GM19239 (cell line): ENCODE measurements at regions not wholly inside any gene's neighbourhood (a gene's known extent, or its start where the extent isn't known, plus 50 kb on each side); places are given as distances from the start of the nearest gene placed in this dataset.

ENCODE experiments used
- DNase-seq: peaks from one replicate; pipeline ENCODE4 v3.0.0; 2011; ENCODE audit warnings: low spot score; ENCODE audit not compliant: insufficient read length
- FAIRE-seq: peaks from 2 replicates; lab custom pipeline; 2011; peaks lifted over from hg19 to GRCh38; lab: Jason Lieb, UNC

DNA sequence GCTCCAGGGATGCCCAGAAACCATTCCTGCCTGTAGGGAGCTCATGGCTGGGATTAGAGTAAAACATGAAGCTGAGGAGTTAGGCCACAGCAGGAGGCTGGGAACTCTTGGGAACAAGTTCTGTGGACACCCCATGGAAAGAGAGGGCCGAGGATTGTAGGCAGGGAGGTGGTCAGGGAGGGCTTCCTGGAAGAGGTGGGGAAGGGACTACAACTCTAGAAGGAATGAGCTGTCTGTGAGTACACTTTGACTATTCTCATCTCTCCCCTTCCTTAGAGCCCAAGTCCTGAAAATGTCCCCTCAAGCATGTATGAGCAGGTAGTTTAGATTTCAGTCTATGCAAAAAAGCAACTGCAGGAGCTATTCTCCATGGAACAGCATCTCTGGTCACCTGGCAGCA lies 139.9 kb upstream of the GLI2 start:
- no peak for DNase-seq
- FAIRE-seq: no peak

DNA sequence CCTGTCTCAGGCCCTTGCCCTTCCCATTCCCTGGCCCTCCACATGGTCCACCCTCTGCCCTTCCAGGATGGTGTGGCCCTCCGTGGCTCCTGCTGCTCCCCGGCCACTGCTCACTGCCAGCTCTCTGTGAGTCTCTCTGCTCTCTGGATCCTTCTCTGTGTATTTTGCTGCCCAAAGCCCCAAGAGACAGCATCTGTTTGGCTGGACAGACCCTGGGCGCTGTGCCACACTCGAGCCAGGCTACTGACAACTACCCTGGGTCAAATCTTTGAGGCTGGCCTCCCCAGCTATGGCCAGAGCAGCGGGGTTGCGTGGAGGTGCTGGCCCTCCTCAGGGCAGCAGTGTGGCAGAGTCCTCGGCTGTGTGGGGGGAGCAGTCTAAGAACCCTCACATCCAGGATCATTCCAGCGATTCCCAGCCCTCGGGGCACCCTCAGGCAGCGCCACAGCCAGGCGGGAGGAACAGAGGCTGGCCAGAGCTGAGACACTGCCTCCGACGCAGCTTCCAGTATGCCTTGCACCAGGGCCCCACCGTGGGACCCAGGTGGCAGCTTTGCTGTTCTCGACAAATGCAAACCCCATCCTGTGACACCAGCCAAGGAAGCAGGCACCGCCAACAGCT lies 139.4 kb upstream of the GLI2 start:
- no peak for FAIRE-seq
- DNase-seq: no peak

DNA sequence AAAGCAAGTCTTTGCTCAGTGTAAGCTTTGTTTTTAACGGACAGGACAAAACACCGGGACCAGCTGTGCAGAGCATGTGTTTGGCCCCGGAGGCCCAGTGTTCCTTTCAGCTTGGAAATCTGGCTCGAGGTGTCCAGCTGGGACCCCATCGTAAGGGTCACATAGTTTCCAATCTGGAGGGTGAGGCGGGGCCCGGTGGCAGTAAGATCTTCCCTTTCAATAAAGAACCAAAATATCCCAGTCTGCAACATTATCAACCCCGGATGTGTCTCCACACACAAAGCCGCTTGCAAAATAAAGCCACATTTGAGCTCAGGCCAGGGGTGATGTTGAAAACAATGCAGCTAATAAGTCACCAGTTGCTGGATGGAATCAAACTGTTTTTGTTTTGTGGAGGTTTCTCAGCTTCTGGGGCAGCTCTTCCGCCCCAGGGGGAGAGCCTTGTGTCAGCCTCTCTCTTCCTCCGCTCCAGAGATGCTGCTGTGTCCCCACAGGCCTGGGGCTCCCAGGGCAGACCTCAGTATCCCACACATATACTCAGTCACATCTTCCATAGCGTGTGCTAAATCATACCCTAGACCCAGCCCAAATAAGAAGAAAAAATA lies 138.6 kb upstream of the GLI2 start:
- DNase-seq (no peak), FAIRE-seq (no peak)

DNA sequence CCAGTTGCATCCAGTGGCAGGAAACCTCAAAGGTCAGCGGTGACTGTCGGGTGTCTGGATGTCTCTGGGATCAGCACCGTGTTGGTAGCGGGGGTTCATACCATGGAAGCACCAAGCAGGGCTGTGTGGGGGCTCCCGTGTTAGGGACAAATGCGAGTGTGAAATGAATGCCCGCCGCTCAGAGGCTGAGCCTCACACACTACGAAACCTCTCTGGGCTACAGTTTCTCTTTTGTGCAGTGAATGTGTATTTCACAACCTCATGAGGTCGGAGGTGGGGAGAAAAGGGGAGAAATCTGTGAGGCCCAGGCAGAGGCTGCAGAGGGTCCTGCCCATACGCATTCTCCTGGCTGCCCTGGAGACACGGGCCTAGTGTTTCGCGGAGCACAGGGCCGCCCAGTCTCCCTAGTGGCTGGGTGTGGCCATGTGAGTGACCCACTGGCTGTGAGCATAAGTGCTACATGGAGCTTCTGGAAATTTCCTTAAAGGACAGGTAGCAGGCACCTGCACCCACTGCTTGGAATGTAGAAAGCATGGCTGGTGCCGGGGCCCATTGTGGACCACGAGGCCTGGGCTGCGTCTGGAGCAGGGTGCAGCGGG lies 138.0 kb upstream of the GLI2 start:
- no peak for FAIRE-seq
- no peak for DNase-seq

DNA sequence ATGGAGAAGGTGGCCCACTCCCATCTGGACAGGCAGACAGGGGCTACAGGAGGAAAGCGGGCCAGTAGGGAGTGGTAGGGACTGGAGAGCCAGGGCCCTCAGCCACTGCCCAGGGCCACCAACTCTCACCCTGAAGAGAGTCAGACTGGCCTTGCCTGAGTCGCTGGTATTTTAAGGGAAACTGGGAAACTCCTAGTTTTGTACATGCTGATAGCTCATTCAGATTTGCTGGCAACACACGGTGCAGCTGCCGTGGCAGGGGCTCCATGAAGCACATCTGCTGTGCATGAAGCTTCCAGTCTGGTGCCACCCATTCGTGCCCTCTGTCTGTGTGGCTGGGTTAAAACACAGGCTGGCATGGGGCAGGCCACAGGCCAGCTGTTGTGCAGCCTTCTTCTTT lies 137.3 kb upstream of the GLI2 start:
- DNase-seq (no peak), FAIRE-seq (no peak)

DNA sequence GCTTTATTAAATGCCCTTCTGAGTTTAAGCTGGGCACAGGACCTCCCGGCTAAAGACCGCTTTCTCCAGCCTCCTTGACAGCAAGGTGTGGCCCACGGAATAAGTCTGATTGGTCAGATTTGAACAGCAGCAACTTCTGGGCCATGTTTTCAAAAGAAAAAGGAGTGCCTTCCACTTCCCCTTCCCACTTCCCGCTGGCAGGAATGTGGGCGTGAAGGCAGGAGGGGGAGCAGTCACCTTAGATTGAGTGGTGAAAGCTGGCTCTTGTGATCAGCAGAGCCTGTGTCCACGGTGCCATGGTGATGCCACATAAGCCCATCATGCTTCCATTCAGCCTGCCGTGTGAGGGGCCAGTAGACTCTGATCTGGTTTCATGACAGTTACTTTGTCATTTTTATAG lies 136.6 kb upstream of the GLI2 start:
- no peak for FAIRE-seq
- DNase-seq: no peak

DNA sequence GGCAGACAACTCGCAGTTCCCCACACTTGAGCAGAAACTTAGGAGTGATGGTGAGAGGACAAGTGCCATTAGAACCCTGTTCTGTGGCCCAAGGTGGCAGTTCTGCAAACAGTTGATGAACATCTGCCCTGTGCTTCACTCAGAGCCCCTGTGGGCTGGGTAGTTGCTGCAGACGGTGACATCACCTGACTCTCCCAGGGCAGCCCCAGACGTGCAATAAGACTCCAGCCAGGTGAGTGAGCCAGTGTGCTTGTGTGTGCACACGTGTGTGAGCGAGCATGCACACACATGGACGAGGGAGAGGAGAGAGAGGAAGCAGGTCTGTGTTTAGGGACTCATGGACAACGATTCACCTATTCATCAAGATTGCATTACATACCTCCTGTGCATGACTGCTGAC lies 136.0 kb upstream of the GLI2 start:
- FAIRE-seq: no peak
- DNase-seq: no peak

DNA sequence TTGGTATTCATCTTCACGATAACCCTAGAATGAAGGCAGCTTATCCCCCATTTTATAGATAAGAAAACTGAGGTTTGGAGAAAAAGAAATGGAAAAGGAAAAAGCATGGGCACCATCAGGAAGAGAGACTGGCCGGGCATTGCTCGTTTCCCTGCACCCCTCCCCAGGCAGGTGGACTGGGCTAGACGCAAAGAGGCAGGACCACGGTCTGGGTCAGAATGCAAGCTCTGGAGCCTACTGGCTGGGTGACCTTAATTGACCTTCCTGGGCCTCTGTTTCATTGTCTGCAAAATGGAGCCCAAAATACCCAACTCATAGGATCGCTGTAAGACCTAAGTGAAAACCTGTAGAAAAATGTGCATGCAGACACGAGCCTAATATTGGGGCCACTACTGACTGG lies 135.3 kb upstream of the GLI2 start:
- FAIRE-seq (no peak), DNase-seq (no peak)

DNA sequence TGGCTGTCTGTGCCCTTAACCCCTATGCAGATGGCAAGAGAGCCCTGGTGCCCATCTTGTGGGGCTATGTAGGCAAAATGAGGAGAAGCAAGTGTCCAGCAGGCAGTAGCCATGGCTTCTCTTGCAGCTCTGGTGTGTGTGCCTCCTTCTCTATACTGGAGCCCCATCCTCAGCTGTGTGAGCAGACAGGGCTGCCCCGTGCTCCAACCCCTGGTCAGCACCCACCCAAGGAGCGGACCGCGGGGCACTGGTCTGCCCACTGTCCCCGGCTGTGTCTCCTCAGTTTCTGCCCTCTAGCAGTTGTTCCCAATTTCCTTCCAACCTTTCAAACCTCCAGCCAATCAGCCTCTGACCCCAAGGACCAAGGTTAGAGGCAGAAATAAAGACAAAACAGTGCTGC lies 134.9 kb upstream of the GLI2 start:
- FAIRE-seq (no peak), DNase-seq (no peak)

DNA sequence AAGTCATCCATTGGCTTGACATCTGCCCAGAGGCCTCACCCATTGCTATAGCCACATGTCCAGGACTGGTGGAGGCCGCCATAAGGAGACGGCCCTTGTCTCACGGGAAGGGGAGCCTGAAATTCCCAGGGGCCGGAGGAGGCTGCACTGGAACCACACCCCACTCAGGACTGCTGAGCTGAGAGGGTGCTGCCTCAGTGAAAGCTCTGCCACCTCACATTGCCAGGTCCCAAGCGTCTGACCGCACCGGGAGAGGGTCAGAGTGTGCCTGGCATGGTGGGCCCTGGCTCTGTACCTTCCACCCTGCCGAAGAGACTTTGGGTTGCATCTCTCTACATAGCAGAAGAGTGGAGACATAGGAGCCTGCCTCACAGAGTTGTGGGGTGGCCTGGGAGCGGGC lies 134.1 kb upstream of the GLI2 start:
- DNase-seq (no peak), FAIRE-seq (no peak)

DNA sequence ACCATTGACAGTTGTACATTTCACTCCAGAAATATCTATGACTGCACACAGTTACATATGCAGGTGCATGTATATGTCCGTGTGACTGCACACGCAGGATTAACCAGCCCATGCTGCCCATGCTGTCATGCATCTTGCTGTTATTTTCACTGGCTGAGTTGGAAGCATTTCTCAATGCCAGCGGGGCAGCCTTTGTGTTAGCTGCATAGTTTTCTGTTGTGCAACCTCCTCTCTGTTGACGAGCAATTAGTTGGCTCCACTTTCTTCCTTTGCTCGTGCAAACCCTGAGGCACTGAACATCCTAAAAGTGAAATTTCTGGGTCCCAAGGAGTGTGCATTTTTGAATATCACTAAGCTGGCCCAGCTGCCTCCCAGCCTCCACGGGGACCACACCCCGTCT lies 133.4 kb upstream of the GLI2 start:
- DNase-seq (no peak), FAIRE-seq (no peak)

DNA sequence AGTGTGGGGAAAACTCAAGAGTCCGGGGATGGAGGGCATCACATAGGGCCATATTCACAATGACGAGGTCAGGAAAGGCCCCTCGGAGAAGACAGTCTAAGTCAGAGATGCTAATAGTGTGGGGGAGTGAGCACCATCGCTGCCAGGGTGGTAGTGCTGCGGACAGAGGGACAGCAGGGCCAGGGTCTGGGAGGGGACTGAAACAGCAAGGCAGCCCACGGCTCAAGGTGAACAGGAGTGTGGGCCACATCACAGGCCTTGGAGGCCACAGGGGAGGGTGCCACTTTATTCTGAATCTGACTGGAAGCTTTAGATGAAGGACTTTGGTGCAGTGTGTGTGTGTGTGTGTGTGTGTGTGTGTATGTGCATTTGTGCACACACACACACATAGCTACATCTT lies 130.9 kb upstream of the GLI2 start:
- FAIRE-seq (no peak), DNase-seq (no peak)

DNA sequence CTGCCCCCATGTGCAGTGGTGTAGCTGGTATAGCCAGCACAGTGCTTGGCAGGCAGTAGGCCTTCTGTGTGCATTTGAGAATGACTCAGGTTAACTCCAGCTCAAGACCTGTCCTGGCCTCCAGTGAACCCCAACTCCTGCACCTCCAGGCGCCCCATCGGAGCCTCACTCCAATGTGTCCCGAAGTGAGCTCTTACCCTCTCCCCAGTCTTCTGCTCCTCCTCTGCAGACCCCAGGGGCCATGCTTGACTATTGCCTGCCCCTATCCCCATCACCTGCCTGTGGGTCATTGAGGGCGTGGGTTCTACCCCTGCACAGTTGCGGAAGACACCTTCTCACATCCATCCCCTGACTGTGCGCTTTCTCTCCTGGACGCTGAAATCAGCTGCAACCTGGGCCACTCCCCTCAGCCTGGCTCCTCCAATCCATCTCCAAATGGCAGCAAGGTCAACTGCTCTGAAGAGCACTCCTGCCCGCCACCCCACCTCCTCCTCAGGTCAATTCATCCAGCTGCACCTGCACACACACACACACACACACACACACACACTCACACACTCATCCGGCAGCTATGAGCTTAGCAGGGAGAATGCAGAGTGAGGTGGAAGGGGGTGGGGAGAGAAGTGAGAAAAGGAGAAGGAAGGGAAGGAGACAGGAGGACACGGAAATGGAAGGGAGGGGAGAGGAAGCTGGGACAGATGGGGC lies 130.3 kb upstream of the GLI2 start:
- no peak for FAIRE-seq
- no peak for DNase-seq

DNA sequence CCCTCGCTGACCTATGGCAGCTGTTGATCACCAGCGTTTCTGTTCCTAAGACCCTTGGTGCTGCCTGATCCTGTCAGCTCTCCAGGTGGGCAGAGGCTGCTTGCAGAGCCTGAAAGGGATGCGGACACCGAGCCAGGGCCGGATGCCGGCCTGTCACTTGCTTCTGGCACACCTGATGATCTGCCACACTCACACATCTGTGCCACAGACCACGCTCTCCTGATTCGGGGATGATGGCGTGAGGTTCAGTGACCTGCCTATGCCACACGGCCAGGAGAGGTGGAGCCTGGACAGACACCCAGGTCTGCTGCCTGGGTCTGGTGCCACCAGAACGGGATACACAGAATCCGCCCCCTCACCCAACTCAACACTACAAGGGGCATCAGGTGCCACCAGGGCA lies 129.4 kb upstream of the GLI2 start:
- FAIRE-seq (no peak), DNase-seq (no peak)

DNA sequence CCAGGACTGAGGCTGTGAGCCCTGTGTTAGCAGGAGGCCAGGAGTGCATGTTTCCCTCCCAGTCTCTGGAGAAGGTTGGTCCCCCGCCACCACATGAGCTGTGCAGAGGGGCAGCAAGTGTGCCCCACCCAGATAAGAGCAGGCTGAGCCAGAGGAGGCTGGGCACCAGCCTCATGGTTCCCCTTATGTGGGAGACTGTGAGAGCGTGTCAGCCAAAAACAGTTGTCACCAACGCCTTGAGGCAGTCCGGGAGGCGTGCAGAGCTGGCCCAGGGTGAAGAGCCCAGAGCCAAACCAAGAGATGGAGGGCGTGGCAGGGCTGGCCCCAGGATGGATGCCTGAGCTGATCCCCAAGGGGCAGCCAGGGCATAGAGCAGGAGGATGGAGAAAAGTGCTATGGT lies 128.7 kb upstream of the GLI2 start:
- DNase-seq (no peak), FAIRE-seq (no peak)

DNA sequence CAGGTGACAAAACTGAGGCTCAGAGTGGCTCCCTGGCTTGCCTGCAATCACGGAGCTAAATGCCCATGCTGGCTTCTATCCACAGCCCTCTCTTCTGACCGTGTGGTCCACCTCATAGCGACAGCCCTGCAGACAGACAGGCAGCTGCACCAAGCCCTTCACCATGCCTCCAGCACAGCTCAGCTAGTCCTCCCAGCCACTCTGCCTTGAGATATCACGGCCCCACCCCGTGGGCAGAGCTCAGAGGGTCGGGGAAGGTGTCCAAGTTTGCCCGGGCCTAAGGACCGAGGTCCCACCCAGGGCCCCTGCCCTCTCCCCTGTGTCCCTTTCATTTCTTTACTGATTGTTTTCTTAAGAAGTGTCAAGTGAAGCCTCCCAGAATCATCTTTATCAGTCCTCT lies 128.2 kb upstream of the GLI2 start:
- DNase-seq (no peak), FAIRE-seq (no peak)

DNA sequence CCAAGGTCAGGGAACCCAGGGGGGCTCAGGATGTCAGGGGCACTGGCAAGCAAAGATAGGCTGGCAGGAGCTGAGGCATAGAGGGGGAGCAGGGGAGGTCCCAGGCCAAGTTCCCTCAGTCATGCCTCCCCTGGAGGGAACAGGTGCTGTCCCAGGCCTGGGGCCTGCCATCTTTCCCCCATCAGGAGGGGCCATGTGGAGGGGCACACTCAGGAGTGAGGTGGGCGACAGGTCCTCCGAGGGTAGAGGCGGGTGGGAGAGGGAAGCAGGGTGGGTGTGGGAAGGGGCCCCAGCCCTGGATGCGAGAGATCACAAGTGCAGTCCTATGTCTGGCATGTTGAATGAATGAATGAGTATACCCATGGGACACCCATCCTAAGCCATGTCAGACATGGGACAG lies 127.7 kb upstream of the GLI2 start:
- no peak for FAIRE-seq

DNA sequence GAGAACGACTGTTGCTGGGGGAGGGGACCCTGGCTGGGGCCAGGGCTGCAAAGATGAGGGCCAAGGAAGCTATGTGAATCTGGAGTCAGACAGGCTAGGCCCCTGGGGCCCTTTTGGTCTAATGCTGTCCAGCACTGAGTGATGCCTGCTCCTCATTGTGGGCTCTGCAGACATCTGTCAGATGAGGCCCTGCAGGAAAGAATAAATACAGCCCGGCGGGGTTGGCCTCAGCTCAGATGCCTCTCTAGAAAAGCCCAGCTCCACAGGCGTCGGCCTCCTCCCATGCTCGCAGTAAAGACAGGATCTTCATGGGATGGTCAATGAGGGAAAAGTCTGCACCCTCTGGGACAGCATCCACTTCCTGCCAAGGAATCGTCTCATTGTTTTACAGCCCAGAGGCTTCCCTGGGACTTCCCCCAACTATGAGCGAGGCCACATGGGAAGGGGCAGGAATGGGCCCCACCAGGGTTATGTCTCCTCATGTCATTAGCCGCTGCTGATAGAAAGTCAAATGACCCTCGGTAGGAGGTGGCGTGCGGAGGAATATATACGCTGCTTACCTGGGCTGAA lies 125.8 kb upstream of the GLI2 start:
- no peak for FAIRE-seq
- no peak for DNase-seq

More for the DNA sequence above, 127.7 kb upstream of the GLI2 start:
- DNase-seq: no peak

DNA sequence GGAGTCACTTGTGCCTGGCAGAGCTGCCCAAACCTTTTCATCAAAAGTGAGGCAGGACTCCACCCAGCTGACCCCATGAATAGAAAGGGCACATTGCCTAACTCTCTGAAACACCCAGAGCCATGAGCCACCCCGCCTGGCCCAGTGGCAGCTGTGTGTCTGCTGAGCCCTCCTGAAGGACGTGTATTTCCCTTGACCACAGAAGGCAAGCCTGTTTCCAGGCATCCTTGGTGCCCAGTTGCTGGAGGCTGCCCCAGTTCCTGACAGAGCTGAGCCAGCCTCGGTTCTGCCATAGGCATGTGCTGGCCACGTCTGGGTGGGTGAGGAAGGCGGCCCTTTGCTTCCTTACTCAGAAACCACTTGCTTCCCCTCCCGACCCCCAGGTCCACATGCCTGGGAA lies 124.7 kb upstream of the GLI2 start:
- DNase-seq (no peak), FAIRE-seq (no peak)

DNA sequence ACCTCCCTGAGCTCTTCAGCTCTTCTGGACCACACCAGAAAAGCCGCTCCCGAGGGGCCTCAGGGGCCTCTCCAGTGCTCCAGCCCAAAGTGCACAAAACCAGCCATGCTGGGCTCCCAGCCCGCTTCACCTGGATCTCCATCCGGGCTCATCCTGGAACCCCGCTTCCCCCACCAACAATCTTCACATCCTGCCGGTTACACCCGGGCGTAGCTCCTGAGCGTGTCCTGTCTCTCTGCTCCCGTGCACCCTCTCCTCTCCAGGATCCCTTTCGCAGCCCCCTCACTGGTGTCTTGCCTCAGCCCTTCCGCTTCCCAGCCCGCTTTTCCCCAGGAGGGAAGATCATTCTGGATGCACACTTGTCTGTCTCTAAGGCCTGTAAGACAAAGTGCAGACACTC lies 123.7 kb upstream of the GLI2 start:
- DNase-seq (no peak), FAIRE-seq (no peak)

DNA sequence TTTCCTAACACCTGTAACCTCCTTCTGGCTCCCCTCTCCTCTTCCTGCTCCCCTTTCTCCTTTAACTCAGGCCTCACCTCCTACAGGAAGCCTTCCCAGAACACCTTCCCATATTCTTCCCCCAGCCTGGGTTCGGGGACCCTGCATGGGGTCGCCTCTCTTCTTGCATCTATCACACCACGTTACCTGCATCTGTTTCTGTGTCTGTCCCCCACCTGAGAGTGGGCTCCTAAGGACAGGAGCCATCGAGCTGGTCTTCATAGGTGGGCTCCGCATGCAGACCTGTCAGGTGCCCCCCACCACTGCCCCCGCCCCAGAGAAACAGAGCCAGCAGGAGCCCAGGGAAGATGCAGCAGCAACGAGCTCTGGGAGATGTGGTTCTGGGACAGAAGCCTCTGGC lies 123.2 kb upstream of the GLI2 start:
- FAIRE-seq (no peak), DNase-seq (no peak)
